CD4-positive, alpha-beta T cell treated with Interleukin-4 for 4 hours (primary cell): ENCODE measurements at regions not wholly inside any gene's neighbourhood (a gene's known extent, or its start where the extent isn't known, plus 50 kb on each side); places are given as distances from the start of the nearest gene placed in this dataset.
"Not testable (repeated sequence)": the region's sequence is repeated elsewhere in the genome, so short reads cannot be mapped to it uniquely, and the experiment has no call there.

Experiments
- DNase-seq: peaks from one replicate; pipeline ENCODE4 v3.0.0-alpha.2; 2020

- no peak for DNase-seq
Measured at GRCh38 chr22:47324435-47324990, 562.1 kb downstream of the TBC1D22A start.

- DNase-seq, result no peak
Measured at GRCh38 chr22:47323518-47323917, 561.1 kb downstream of the TBC1D22A start.

- no peak for DNase-seq
Measured at GRCh38 chr22:47322854-47323253, 560.4 kb downstream of the TBC1D22A start.

- DNase-seq, result no peak
Measured at GRCh38 chr22:47320560-47320959, 558.1 kb downstream of the TBC1D22A start.

GRCh38 chr22:47318041-47318737 is 555.7 kb downstream of the TBC1D22A start:
- no peak for DNase-seq

GRCh38 chr22:47315862-47316419 is 553.5 kb downstream of the TBC1D22A start:
- no peak for DNase-seq

- no peak for DNase-seq
Measured at GRCh38 chr22:47310601-47311000, 548.2 kb downstream of the TBC1D22A start.

- DNase-seq, result no peak
Measured at GRCh38 chr22:47309946-47310345, 547.5 kb downstream of the TBC1D22A start.

- no peak for DNase-seq
Measured at GRCh38 chr22:47309476-47309875, 547.0 kb downstream of the TBC1D22A start.

GRCh38 chr22:47308886-47309285 is 546.4 kb downstream of the TBC1D22A start:
- no peak for DNase-seq

- no peak for DNase-seq
Measured at GRCh38 chr22:47307822-47308221, 545.4 kb downstream of the TBC1D22A start.

- no peak for DNase-seq
Measured at GRCh38 chr22:47307326-47307725, 544.9 kb downstream of the TBC1D22A start.

- DNase-seq, result no peak
Measured at GRCh38 chr22:47304854-47305253, 542.4 kb downstream of the TBC1D22A start.

GRCh38 chr22:47304191-47304831 is 541.9 kb downstream of the TBC1D22A start:
- no peak for DNase-seq

GRCh38 chr22:47303161-47303890 is 540.9 kb downstream of the TBC1D22A start:
- no peak for DNase-seq

GRCh38 chr22:47302587-47302986 is 540.1 kb downstream of the TBC1D22A start:
- DNase-seq, result not testable (repeated sequence)

GRCh38 chr22:47301820-47302475 is 539.5 kb downstream of the TBC1D22A start:
- DNase-seq, result no peak

GRCh38 chr22:47300698-47301405 is 538.4 kb downstream of the TBC1D22A start:
- no peak for DNase-seq

GRCh38 chr22:47299863-47300697 is 537.6 kb downstream of the TBC1D22A start:
- no peak for DNase-seq

GRCh38 chr22:47299211-47299862 is 536.9 kb downstream of the TBC1D22A start:
- DNase-seq, result no peak
